ENCODE measurements at regions not wholly inside any gene's neighbourhood (a gene's known extent, or its start where the extent isn't known, plus 50 kb on each side); places are given as distances from the start of the nearest gene placed in this dataset.
"Not testable (repeated sequence)": the region's sequence is repeated elsewhere in the genome, so short reads cannot be mapped to it uniquely, and the experiment has no call there.

DNA sequence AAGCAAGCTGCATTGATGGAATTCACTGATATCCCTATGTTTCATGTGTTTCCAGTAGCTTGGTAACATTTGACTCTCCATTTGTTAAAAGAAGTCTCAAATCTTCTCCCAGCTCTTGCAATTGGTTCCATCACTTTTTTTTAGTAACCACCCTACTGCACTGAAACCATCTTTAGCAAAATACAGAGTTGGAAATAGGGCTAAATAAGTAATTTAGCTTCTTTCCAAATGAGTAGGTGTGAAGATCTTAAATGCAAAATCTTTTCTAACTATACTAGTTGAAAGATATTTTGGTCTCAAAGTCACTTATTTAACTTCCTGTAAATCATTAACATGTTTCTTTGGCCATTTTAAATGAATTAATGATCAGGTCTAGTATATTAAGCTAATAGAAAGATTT, 138.1 kb downstream of the DIRAS2 start:
- Histone ChIP-seq H3K4me3 (no peak overlapping the region), H3K9me3 (no peaks in the 10 kb centered on the region), H3K4me1 (ENCODE audit: low read depth) (no peaks in the 10 kb centered on the region), H3K36me3 (ENCODE audit: low read depth) (no peaks in the 10 kb centered on the region)
- DNase-seq, result no peak
- TF ChIP-seq CTCF (IDR thresholded peaks at IDR 0.05), result no peak
- intact Hi-C loops (cut with DNase I, micrococcal nuclease), result no loop called here
- no peak for ATAC-seq

- DNase-seq (no peak), ATAC-seq (no peak)
- Histone ChIP-seq H3K4me1 (ENCODE audit: low read depth) (no peaks in the 10 kb centered on the region), H3K36me3 (ENCODE audit: low read depth) (no peaks in the 10 kb centered on the region), H3K4me3 (no peak overlapping the region), H3K9me3 (no peaks in the 10 kb centered on the region)
- no peak for TF ChIP-seq CTCF (IDR thresholded peaks at IDR 0.05)
- intact Hi-C loops (cut with DNase I, micrococcal nuclease), result no loop called here
These were observed 136.9 kb downstream of the DIRAS2 start for GRCh38 chr9:90505695-90506094.

DNA sequence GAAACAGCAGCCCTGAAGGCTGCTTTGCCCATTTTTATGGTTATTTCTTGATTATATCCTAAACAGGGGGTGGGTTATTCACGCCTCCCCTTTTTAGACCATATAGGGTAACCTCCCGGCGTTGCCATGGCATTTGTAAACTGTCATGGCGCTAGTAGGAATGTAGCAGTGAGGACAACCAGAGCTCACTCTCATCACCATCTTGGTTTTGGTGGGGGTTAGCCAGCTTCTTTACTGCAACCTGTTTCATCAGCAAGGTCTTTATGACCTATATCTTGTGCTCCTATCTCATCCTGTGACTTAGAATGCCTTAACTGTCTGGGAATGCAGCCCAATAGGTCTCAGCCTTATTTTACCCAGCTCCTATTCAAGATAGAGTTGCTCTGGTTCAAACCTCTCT, 136.2 kb downstream of the DIRAS2 start:
- intact Hi-C loops (cut with DNase I, micrococcal nuclease); H3K4me1 ChIP-seq (ENCODE audit: low read depth); ATAC-seq; H3K36me3 ChIP-seq (ENCODE audit: low read depth); DNase-seq; H3K4me3 ChIP-seq; H3K9me3 ChIP-seq: not testable (repeated sequence)

- no peak for ATAC-seq
- TF ChIP-seq CTCF (IDR thresholded peaks at IDR 0.05), result no peak
These were observed 135.0 kb downstream of the DIRAS2 start for GRCh38 chr9:90507621-90508020.

GRCh38 chr9:90508940-90509339, 133.7 kb downstream of the DIRAS2 start:
- Histone ChIP-seq H3K4me3 (no peak overlapping the region), H3K4me1 (ENCODE audit: low read depth) (no peaks in the 10 kb centered on the region), H3K9me3 (no peaks in the 10 kb centered on the region), H3K36me3 (ENCODE audit: low read depth) (no peaks in the 10 kb centered on the region)
- DNase-seq (no peak), ATAC-seq (no peak)
- intact Hi-C loops (cut with DNase I, micrococcal nuclease), result no loop called here
- TF ChIP-seq CTCF (IDR thresholded peaks at IDR 0.05), result no peak

More at GRCh38 chr9:90507621-90508020, 135.0 kb downstream of the DIRAS2 start:
- Histone ChIP-seq H3K4me1 (ENCODE audit: low read depth) (no peaks in the 10 kb centered on the region), H3K4me3 (no peak overlapping the region), H3K36me3 (ENCODE audit: low read depth) (no peaks in the 10 kb centered on the region), H3K9me3 (no peaks in the 10 kb centered on the region)
- intact Hi-C loops (cut with DNase I, micrococcal nuclease), result no loop called here
- DNase-seq, result no peak

- Histone ChIP-seq H3K36me3 (ENCODE audit: low read depth) (no peaks in the 10 kb centered on the region), H3K4me1 (ENCODE audit: low read depth) (no peaks in the 10 kb centered on the region), H3K9me3 (no peaks in the 10 kb centered on the region), H3K4me3 (no peak overlapping the region)
- TF ChIP-seq CTCF (IDR thresholded peaks at IDR 0.05), result no peak
- intact Hi-C loops (cut with DNase I, micrococcal nuclease), result no loop called here
- no peak for DNase-seq
- ATAC-seq, result no peak
These were observed 130.9 kb downstream of the DIRAS2 start for GRCh38 chr9:90511711-90512110.
